HG03025 (cell line): ENCODE measurements at regions not wholly inside any gene's neighbourhood (a gene's known extent, or its start where the extent isn't known, plus 50 kb on each side); places are given as distances from the start of the nearest gene placed in this dataset.
"Not testable (repeated sequence)": the region's sequence is repeated elsewhere in the genome, so short reads cannot be mapped to it uniquely, and the experiment has no call there.

Experiments
- ATAC-seq: cut with Tn5 transposase; IDR thresholded peaks from one replicate; pipeline ENCODE4 v1.9.1; 2021; ENCODE audit warnings: mild to moderate bottlenecking, moderate library complexity; ENCODE audit not compliant: unreplicated experiment, low FRiP score

- no peak for ATAC-seq
Observed at GRCh38 chr18:25592804-25593360, 240.9 kb upstream of the ZNF521 start.

DNA sequence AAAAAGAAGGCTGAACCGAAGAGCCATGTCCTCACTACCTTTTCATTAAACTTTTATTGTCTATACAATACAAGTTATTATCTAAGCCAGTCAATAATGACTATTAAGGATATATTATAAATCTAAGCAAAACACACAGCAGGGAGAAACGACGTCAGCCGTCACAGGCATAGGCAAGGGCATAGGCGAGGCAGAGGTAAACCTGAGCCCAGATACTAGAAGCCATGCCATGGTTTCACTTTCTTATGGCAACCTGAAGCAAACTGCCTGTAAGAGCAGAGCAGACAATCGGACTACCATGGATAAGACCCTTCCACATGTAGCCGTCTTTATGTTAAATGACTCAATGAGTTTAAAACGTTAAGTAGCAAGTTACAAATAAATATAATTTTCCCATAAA, 238.5 kb upstream of the ZNF521 start:
- ATAC-seq: no peak

DNA sequence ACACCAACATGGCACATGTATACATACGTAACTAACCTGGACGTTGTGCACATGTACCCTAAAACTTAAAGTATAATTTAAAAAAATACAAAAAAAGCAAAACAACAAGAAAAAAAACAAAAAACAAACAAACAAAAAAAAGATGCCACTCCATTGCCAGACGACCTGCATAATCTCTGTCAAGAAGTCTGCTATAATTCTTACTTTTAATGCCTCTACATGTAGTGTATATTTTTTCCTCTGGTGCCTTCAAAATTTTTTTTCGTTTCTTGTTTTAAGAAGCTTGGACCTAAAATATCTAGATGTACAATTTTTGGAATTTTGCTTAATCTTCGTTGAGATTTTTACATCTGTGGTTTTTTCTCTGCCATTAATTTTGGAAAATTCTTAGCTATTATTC, 235.6 kb upstream of the ZNF521 start:
- no peak for ATAC-seq

- ATAC-seq: no peak
Observed at GRCh38 chr18:25568986-25569385, 217.0 kb upstream of the ZNF521 start.

- ATAC-seq: no peak
Observed at GRCh38 chr18:25563816-25564683, 212.1 kb upstream of the ZNF521 start.

GRCh38 chr18:25563346-25563745, 211.4 kb upstream of the ZNF521 start:
- ATAC-seq: no peak

GRCh38 chr18:25561918-25562317, 210.0 kb upstream of the ZNF521 start:
- no peak for ATAC-seq

- ATAC-seq: no peak
Observed at GRCh38 chr18:25560369-25560768, 208.4 kb upstream of the ZNF521 start.

DNA sequence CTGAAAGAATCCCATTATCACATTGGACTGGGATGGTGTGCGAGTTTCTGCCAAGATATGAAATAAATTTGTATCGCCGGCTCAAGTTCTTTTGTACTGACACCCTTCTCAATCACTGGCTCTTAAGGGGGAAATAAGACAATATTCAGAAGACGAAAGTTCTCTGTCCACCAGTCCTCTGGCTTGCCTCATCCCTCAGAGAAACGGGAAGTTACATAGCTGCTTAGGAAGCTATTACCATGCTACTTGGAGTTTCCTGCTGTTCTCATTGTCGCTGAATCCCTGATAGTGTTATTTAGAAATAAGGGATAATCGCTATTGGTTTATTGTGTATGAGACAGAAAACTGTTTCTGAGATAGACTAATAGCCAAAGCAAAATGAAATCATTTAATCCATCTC, 205.0 kb upstream of the ZNF521 start:
- ATAC-seq: no peak

- no peak for ATAC-seq
Observed at GRCh38 chr18:25553631-25554263, 201.8 kb upstream of the ZNF521 start.

DNA sequence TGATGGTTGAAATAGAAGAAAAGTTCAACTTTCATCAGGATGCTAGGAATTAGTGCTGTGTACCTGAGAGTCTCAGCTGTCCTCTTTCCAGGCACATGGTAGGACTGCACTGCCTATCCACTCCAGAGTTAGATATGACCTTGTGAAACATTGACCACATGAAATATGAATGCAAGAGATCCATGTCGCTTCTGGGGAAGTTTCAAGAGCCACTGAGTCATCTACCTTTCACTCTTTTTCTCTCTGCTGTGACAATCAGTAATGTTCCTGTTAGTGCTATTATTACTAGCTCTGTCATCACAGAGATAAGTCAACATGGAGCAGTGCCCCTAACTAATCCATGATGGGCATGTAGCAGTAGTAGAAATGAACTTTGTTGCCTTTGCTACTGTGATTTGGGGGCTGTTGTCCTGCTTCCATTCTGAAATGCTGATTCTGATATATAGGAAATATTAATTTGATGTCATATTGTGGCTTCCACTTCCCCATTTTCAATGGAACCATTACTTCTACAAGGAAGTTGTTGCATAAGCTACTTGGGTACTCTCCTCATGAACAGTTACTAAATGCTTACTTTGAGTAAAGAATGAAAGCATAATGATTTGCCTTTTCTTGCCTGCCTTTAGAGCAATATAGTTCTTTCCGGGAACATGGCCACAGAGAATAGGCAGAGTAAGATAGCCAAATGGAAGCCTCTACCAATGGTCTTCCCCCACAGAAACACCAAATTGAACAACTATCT, 192.8 kb upstream of the ZNF521 start:
- no peak for ATAC-seq

DNA sequence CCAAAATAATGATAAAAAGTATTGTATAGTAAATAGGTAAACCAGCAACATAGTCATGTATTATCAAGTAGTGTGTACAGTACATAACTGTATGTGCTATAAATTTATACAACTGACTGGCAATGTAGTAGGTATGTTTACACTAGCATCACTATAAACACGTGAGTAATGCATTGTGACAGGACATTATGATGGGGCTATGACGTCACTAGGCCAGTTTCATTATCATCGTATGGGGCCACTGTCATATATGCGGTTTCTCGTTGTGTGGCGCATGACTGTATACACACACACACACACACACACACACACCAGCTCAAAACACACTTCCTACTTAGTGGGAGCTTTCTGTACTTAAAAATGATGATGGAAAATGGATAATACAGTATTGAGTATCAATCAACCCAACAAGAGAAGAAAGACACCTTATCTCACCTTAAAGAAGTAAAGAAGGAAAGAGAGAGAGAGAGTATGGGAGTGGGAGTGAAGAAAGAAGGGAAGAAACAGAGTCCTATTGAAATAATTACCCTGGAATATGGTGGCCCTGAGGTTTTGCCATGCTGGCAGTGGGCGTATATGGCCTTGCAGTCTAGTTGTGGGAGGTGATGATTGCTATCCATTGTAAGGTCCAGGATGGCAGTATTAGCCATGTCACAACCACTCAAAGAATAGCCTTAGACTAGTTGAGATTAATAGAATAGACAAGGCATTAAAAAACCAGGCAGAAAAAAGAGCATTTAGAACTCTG, 186.4 kb upstream of the ZNF521 start:
- ATAC-seq: no peak

DNA sequence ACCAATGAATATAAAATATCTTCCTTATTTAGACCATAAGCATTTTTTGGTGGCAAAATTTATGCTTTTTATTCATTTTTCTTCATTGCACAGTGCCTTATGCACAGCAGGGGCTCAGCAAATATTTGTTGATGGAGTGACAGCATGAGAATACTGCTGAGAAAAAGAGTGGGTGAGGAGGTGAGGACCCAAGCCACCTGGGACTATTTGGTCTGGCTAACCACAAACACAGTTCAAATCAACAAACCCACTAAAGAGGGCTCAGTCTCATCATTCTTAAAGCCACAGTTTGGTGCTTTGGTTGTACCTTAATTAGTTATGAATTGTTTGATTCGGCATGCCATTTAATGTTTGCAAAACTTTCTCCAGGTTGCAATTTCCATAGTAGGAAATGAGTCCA, 183.5 kb upstream of the ZNF521 start:
- ATAC-seq: no peak

- no peak for ATAC-seq
Observed at GRCh38 chr18:25534401-25534800, 182.4 kb upstream of the ZNF521 start.

DNA sequence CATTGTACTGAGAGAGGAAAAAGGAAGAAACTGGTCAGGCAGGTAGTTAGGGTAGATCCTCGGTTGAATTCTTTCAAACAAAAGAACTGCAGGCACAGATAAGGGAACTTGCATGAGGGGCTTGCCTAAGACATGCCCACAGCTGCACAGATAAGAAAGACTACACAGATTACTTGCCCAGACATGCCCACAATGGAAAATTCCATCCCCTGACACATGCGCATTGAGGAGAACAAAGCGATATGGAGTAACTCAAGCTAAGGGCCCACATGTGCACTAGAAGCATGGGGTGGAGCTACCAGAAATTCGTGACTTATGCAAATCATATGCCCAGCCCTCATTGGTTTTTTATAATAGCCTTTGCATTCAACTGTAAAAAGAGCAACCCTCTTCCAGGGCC, 181.3 kb upstream of the ZNF521 start:
- no peak for ATAC-seq

DNA sequence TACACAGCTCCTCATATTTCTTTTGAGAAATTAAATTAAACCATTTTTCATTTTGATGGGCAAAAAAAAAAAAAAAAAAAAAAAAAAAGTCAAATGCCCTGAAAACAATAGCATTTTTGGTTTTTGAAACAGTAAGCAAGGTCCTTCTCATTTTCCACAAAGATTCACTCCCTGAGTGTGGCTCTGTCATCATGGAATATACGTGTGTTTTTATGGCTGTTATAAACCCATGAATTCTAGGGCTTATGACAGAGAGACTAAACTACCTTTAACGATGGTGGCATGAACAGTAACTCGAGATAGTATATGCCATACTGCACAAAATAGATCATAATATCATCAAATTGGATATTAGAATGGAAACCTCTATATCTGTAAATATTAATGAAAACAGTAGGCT, 179.2 kb upstream of the ZNF521 start:
- no peak for ATAC-seq

- not testable (repeated sequence) for ATAC-seq
Observed at GRCh38 chr18:25525789-25526188, 173.8 kb upstream of the ZNF521 start.

GRCh38 chr18:25518716-25519053, 166.7 kb upstream of the ZNF521 start:
- peak; percentile 93 for ATAC-seq

DNA sequence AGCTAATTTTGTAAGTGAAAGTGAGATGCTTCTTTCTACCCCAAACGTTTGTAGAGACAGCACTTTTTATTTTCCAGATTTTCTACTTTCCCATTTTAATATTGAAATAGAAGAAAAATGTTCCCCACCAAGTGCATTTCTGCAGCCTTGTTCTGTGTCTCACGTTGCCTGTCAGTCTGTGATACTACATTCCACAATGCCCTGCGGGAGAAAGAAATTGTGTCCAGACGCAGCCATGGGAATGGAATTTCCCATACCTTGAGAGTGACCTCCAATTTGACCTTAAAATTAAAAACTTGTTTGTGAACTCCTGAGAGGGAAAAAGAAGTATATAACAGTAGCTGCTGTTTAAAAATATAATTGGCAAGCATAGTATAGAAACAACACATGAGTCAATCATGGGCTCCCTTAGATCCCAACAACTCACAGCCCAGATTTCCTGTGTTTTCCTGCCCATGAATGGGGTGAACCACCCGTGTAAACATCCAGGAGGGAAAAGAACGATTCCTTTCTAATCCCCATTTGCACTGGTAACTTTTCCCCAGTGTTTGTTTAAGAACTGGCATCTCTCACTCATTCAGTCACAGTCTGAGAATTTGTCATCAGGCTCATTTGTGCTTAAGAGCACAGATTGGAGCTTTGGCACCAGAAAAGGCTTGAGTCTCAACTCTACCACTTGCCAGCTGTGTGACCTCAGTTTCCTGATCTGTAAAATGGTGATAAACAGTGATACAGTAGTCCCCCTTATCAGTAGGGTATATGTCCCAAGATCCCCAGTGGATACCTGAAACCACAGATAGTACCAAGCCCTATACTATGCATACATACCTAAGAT, 166.1 kb upstream of the ZNF521 start:
- ATAC-seq: peak; percentile 14
